ENCODE measurements at regions not wholly inside any gene's neighbourhood (a gene's known extent, or its start where the extent isn't known, plus 50 kb on each side); places are given as distances from the start of the nearest gene placed in this dataset.

DNA sequence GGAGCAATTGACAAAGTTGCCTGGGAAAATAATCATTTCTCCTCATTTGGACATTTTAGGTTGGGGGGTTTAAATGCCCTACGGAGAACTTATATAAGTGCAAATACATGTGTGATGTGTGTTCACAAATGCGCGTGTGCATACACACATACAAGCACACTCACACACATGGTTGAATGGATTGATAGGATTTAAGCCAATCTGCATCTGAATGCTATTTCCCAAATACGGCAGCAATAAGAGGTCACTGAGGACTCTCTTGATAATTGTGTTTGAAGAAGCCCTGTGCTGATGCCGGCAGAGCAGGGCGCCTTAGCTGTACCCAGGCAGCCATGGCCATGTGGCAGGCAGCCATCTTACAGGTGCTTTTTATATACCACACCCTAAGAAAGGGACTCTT, 165.3 kb upstream of the LEF1 start:
- CTCF ChIA-PET = no interaction called here
- POLR2A ChIA-PET = no interaction called here
- DNase-seq (no peak), ATAC-seq (no peak)
- intact Hi-C loops (cut with micrococcal nuclease) = no loop called here
- H3K27ac Mint-ChIP-seq = no peak overlapping the region
- no peaks in the 10 kb centered on the region for H3K9me3 ChIP-seq (ENCODE audit: control insufficient read depth in 2 of 3, low read length in 3 of 3)
- H3K36me3 Mint-ChIP-seq = peaks cover 0 to 2% (median 0%) of the 10 kb centered on the region in 5 donors
- no peak overlapping the region for H3K4me3 ChIP-seq (ENCODE audit: low read length)
- H3K9me3 Mint-ChIP-seq = no peaks in the 10 kb centered on the region
- H3K4me3 Mint-ChIP-seq = no peak overlapping the region
- peaks cover 3 to 18% (median 13%) of the 10 kb centered on the region in 7 donors for H3K4me1 Mint-ChIP-seq
- H3K27me3 Mint-ChIP-seq = peaks cover 0 to 26% (median 0%) of the 10 kb centered on the region in 5 donors
- no peak overlapping the region for H3K27ac ChIP-seq (ENCODE audit: low read depth, low read length)
- no peaks in the 10 kb centered on the region for H3K27me3 ChIP-seq (ENCODE audit: control insufficient read depth in 2 of 2, insufficient read depth in 2 of 2, low read length in 2 of 2)
- H3K36me3 ChIP-seq (ENCODE audit: control insufficient read depth in 2 of 3, insufficient read depth in 3 of 3, low read length in 3 of 3) = no peaks in the 10 kb centered on the region
- H3K4me1 ChIP-seq (ENCODE audit: control insufficient read depth in 2 of 2, insufficient read depth in 2 of 2, low read length in 2 of 2) = peaks cover 0 to under 1% of the 10 kb centered on the region in 2 donors

DNA sequence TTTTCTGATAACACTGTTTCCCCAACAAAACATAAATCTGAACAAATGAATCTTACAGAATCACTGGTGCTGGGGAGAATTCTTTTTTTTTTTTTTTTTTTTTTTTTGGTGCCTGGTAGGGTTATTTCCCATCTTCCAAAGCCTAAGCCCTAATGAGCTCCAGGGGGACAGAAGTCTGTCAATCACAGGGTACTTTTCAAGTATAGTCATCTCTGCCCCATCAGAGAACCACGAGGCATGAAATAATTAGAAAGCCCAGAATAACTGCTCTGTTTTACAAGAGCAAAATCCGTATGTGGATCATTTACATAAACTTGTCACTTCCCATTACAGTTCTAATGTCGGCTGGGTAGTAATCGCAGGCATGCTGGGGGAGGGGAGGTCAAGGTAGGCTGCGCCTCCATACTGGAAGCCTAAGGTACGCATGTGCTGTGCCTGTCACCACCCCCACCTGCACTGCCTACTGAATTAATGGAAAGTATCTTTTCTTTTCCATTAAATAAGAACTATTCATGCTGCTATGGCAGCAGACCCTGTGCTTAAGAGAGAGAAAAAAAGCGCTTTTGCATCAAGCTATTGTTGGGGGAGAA, 164.7 kb upstream of the LEF1 start:
- H3K36me3 Mint-ChIP-seq = peaks cover 0 to 3% (median 0%) of the 10 kb centered on the region in 5 donors
- intact Hi-C loops (cut with micrococcal nuclease) = no loop called here
- Histone ChIP-seq H3K27me3 (ENCODE audit: control insufficient read depth in 2 of 2, insufficient read depth in 2 of 2, low read length in 2 of 2) (no peaks in the 10 kb centered on the region), H3K27ac (ENCODE audit: low read depth, low read length) (no peak overlapping the region), H3K4me1 (ENCODE audit: control insufficient read depth in 2 of 2, insufficient read depth in 2 of 2, low read length in 2 of 2) (peaks cover under 1 to 6% of the 10 kb centered on the region in 2 donors), H3K9me3 (ENCODE audit: control insufficient read depth in 2 of 3, low read length in 3 of 3) (no peaks in the 10 kb centered on the region), H3K36me3 (ENCODE audit: control insufficient read depth in 2 of 3, insufficient read depth in 3 of 3, low read length in 3 of 3) (no peaks in the 10 kb centered on the region), H3K4me3 (ENCODE audit: low read length) (no peak overlapping the region)
- peaks cover 8 to 23% (median 17%) of the 10 kb centered on the region in 7 donors for H3K4me1 Mint-ChIP-seq
- peaks cover 0 to 1% (median 0%) of the 10 kb centered on the region in 11 donors for H3K9me3 Mint-ChIP-seq
- ATAC-seq = no peak
- no peak overlapping the region for H3K4me3 Mint-ChIP-seq
- ChIA-PET POLR2A (interaction anchor here (0.6 kb wide), 2 partner anchors 199 to 210 kb away, joined by 3 to 4 read pairs; no protein-coding TSS in a partner anchor), CTCF (no interaction called here)
- peaks cover 0 to 28% (median 0%) of the 10 kb centered on the region in 5 donors for H3K27me3 Mint-ChIP-seq
- no peak for DNase-seq
- no peak overlapping the region for H3K27ac Mint-ChIP-seq

DNA sequence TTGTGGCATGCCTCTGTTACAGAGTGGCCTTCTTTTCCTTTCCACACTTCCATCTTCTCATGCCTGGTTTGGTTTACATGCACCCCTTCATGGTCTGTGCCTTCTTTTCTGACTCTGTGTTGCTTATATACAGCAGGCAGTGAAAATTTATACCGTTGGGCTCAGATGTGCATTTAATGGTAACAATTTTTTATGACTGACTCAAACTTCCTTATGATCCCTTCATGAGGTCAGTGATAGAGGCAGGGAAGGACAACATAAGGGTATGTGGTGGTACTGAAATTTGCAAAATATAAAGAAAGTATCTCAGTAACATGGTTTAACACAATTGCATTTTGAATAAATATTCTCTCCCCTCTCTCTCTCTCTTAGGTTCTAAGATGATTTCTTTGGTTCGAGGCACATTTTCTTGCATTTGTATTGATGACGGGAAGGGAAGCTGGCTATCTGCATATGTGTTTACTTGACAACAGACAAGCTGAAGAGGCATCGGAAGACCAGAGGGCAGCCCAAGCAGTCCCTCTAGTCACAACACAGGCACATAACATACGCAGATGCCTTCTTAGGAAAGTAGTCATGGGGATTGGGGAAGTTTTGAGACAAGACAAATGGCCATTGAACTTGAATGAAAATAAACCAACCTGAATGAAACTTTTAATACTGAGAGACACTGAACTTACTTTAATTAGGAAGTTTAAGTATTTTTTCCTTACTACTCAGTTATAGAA, 163.3 kb upstream of the LEF1 start:
- intact Hi-C loops (cut with micrococcal nuclease) = no loop called here
- no peak overlapping the region for H3K4me3 ChIP-seq (ENCODE audit: low read length)
- Mint-ChIP-seq H3K9me3 (peaks cover 0 to 1% (median 0%) of the 10 kb centered on the region in 11 donors), H3K27me3 (peaks cover 0 to 33% (median 0%) of the 10 kb centered on the region in 5 donors), H3K27ac (peak overlapping the region in 1 of 9 donors; percentile 15), H3K36me3 (peaks cover 0 to 8% (median 0%) of the 10 kb centered on the region in 5 donors), H3K4me3 (no peak overlapping the region), H3K4me1 (peaks cover 17 to 37% (median 28%) of the 10 kb centered on the region in 7 donors)
- H3K27me3 ChIP-seq (ENCODE audit: control insufficient read depth in 2 of 2, insufficient read depth in 2 of 2, low read length in 2 of 2) = no peaks in the 10 kb centered on the region
- H3K9me3 ChIP-seq (ENCODE audit: control insufficient read depth in 2 of 3, low read length in 3 of 3) = no peaks in the 10 kb centered on the region
- POLR2A ChIA-PET = no interaction called here
- no peak for ATAC-seq
- no peaks in the 10 kb centered on the region for H3K36me3 ChIP-seq (ENCODE audit: control insufficient read depth in 2 of 3, insufficient read depth in 3 of 3, low read length in 3 of 3)
- DNase-seq = no peak
- CTCF ChIA-PET = no interaction called here
- H3K27ac ChIP-seq (ENCODE audit: low read depth, low read length) = no peak overlapping the region
- H3K4me1 ChIP-seq (ENCODE audit: control insufficient read depth in 2 of 2, insufficient read depth in 2 of 2, low read length in 2 of 2) = peaks cover 4 to 20% of the 10 kb centered on the region in 2 donors

DNA sequence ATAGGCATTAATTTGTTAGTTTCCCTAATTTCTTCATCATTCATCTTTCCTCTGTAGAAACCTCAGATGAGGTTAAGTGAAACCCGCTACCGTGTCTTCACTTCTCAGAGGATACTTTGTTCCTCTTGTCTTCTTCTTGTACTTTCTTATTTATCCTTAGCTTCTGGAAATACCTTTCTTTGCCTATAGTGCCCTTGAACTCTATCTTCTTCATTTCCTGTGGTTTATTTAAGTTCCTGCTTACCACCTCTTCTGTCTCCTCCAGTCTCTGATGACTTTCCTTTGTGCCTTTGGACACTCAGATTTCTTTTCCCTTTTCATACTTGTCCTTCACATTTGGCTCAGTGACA, 159.6 kb upstream of the LEF1 start:
- Histone ChIP-seq H3K4me1 (ENCODE audit: control insufficient read depth in 2 of 2, insufficient read depth in 2 of 2, low read length in 2 of 2) (peaks cover 4 to 24% of the 10 kb centered on the region in 2 donors), H3K4me3 (ENCODE audit: low read length) (no peak overlapping the region), H3K27ac (ENCODE audit: low read depth, low read length) (no peak overlapping the region), H3K27me3 (ENCODE audit: control insufficient read depth in 2 of 2, insufficient read depth in 2 of 2, low read length in 2 of 2) (no peaks in the 10 kb centered on the region), H3K9me3 (ENCODE audit: control insufficient read depth in 2 of 3, low read length in 3 of 3) (no peaks in the 10 kb centered on the region), H3K36me3 (ENCODE audit: control insufficient read depth in 2 of 3, insufficient read depth in 3 of 3, low read length in 3 of 3) (no peaks in the 10 kb centered on the region)
- ATAC-seq (no peak), DNase-seq (peak in 1 of 9 donors; percentile 4)
- Mint-ChIP-seq H3K36me3 (peaks cover 0 to 12% (median 0%) of the 10 kb centered on the region in 5 donors), H3K27ac (peak overlapping the region in 5 of 9 donors; percentile 0 to 50 (median 6)), H3K27me3 (peaks cover 0 to 38% (median 0%) of the 10 kb centered on the region in 5 donors), H3K4me3 (peak overlapping the region; percentile 6 to 73 (median 42)), H3K9me3 (peaks cover 0 to 4% (median 0%) of the 10 kb centered on the region in 11 donors), H3K4me1 (peaks cover 14 to 47% (median 36%) of the 10 kb centered on the region in 7 donors)
- ChIA-PET POLR2A (no interaction called here), CTCF (no interaction called here)
- intact Hi-C loops (cut with micrococcal nuclease) = no loop called here

DNA sequence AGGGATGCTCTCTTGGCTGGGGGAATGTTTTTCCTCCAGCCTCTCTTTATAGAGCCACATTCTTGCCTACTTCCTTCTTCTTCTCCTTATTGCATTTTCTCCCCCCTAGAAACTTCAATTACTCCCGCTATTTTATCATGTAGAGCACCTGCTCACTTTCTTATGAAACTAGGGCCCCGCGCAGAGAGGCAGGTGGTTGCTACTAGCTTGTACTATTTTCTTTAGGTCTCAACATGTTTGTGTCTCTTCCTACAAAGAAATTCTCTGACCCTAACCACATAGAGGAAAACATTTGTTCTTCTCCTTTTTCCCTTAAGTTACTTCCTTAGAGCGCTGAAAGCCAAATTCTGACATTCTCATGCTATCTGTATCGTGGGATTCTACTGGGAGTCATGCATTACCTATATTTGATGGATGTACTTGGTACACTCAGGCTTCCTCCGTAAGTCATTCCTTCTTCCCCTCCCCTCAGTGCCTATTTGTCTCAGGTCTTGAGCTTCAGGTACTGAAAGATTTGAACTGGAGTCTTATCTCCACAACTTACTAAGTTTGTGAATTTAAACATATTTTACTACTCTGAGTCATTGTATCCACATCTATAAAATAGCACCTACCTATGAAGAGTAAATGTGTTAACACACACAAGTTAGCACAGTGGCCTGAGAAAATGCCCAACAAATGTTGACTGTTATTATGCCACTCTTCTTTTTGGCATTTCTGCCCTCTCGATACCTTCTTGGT, 159.1 kb upstream of the LEF1 start:
- Mint-ChIP-seq H3K4me3 (peak overlapping the region in 7 of 10 donors; percentile 6 to 73 (median 15)), H3K27ac (peak overlapping the region in 6 of 9 donors; percentile 0 to 51 (median 27)), H3K27me3 (peaks cover 0 to 35% (median 0%) of the 10 kb centered on the region in 5 donors), H3K4me1 (peaks cover 14 to 47% (median 36%) of the 10 kb centered on the region in 7 donors), H3K36me3 (peaks cover 0 to 12% (median 0%) of the 10 kb centered on the region in 5 donors), H3K9me3 (peaks cover 0 to 4% (median 0%) of the 10 kb centered on the region in 11 donors)
- DNase-seq (no peak), ATAC-seq (no peak)
- no peaks in the 10 kb centered on the region for H3K9me3 ChIP-seq (ENCODE audit: control insufficient read depth in 2 of 3, low read length in 3 of 3)
- POLR2A ChIA-PET = interaction anchor here (0.6 to 1.3 kb wide), 3 partner anchors 12 to 332 kb away, joined by 3 to 6 read pairs (median 3); no protein-coding TSS in a partner anchor
- CTCF ChIA-PET = no interaction called here
- H3K27ac ChIP-seq (ENCODE audit: low read depth, low read length) = no peak overlapping the region
- H3K4me3 ChIP-seq (ENCODE audit: low read length) = no peak overlapping the region
- H3K27me3 ChIP-seq (ENCODE audit: control insufficient read depth in 2 of 2, insufficient read depth in 2 of 2, low read length in 2 of 2) = no peaks in the 10 kb centered on the region
- no peaks in the 10 kb centered on the region for H3K36me3 ChIP-seq (ENCODE audit: control insufficient read depth in 2 of 3, insufficient read depth in 3 of 3, low read length in 3 of 3)
- H3K4me1 ChIP-seq (ENCODE audit: control insufficient read depth in 2 of 2, insufficient read depth in 2 of 2, low read length in 2 of 2) = peaks cover 4 to 24% of the 10 kb centered on the region in 2 donors
- intact Hi-C loops (cut with micrococcal nuclease) = no loop called here

DNA sequence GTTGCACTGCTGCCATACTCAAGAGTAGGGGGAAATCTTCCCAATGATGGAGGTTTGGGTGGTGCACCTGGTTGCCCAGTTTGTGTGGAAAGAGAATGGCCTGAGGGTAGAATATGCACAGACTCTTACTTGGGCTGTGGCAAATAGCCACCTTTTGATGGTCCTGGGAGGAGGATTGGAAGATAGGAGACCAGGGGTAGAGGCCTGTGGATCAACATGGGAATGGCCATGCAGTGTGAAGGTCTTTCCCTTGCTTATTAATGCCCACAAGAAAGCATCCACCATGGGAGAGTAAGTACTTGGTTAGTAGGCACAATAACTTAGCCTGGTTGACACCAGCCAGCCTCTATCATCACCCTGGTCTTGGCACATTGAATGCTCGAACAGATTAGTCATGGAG, 156.8 kb upstream of the LEF1 start:
- intact Hi-C loops (cut with micrococcal nuclease) = no loop called here
- H3K27me3 ChIP-seq (ENCODE audit: control insufficient read depth in 2 of 2, insufficient read depth in 2 of 2, low read length in 2 of 2) = no peaks in the 10 kb centered on the region
- peaks cover 4 to 24% of the 10 kb centered on the region in 2 donors for H3K4me1 ChIP-seq (ENCODE audit: control insufficient read depth in 2 of 2, insufficient read depth in 2 of 2, low read length in 2 of 2)
- peak overlapping the region in 1 of 9 donors; percentile 41 for H3K27ac Mint-ChIP-seq
- ATAC-seq (no peak), DNase-seq (no peak)
- peaks cover 0 to 25% (median 0%) of the 10 kb centered on the region in 5 donors for H3K27me3 Mint-ChIP-seq
- H3K4me3 ChIP-seq (ENCODE audit: low read length) = no peak overlapping the region
- ChIA-PET POLR2A (interaction anchor here (1.8 kb wide), 1 partner anchor 10 kb away, joined by 5 read pairs; no protein-coding TSS in a partner anchor), CTCF (interaction anchor here (0.6 kb wide), 1 partner anchor 14 kb away, joined by 4 read pairs; no protein-coding TSS in a partner anchor)
- peaks cover 0 to 15% (median 0%) of the 10 kb centered on the region in 5 donors for H3K36me3 Mint-ChIP-seq
- H3K4me3 Mint-ChIP-seq = peak overlapping the region in 1 of 10 donors; percentile 22
- no peaks in the 10 kb centered on the region for H3K9me3 ChIP-seq (ENCODE audit: control insufficient read depth in 2 of 3, low read length in 3 of 3)
- no peak overlapping the region for H3K27ac ChIP-seq (ENCODE audit: low read depth, low read length)
- H3K4me1 Mint-ChIP-seq = peaks cover 14 to 40% (median 36%) of the 10 kb centered on the region in 7 donors
- H3K9me3 Mint-ChIP-seq = peaks cover 0 to 9% (median 2%) of the 10 kb centered on the region in 11 donors
- H3K36me3 ChIP-seq (ENCODE audit: control insufficient read depth in 2 of 3, insufficient read depth in 3 of 3, low read length in 3 of 3) = no peaks in the 10 kb centered on the region
